Upper lobe of right lung (tissue), 1 donor: ENCODE measurements at regions not wholly inside any gene's neighbourhood (a gene's known extent, or its start where the extent isn't known, plus 50 kb on each side); places are given as distances from the start of the nearest gene placed in this dataset.
"Not testable (repeated sequence)": the region's sequence is repeated elsewhere in the genome, so short reads cannot be mapped to it uniquely, and the experiment has no call there.

Experiments used
- ATAC-seq: fragments of 200-7000 bp; cut with Tn5 transposase; one replicate; pipeline ENCODE4 v1.9.1; 2020; ENCODE audit warnings: mild to moderate bottlenecking, moderate library complexity
- DNase-seq: peaks from one replicate; pipeline ENCODE4 v3.0.0-alpha.2; 2020
- H3K27ac ChIP-seq: fragments of 200-600 bp; one replicate; pipeline ENCODE4 v1.8.0; 2022
- H3K27me3 ChIP-seq: fragments of 200-600 bp; one replicate; pipeline ENCODE4 v1.8.0; 2022; ENCODE audit warnings: mild to moderate bottlenecking
- H3K36me3 ChIP-seq: fragments of 200-600 bp; one replicate; pipeline ENCODE4 v1.8.0; 2022
- H3K4me1 ChIP-seq: fragments of 200-600 bp; one replicate; pipeline ENCODE4 v1.8.0; 2022
- H3K4me3 ChIP-seq: fragments of 200-600 bp; one replicate; pipeline ENCODE4 v1.8.0; 2022; ENCODE audit warnings: mild to moderate bottlenecking
- H3K9me3 ChIP-seq: fragments of 200-600 bp; one replicate; pipeline ENCODE4 v1.8.0; 2022
- CTCF ChIP-seq: fragments of 200-600 bp; IDR thresholded peaks from one replicate; pipeline ENCODE4 v1.8.0; 2022; ENCODE audit warnings: antibody characterized with exemption
- intact Hi-C: fragments of 100-400 bp; cut with DNase I; formaldehyde crosslinking; loops from one replicate; pipeline ENCODE4 v1.11.0; 2022
- donor health status: DM: no; HTN: yes; CAD: no; lungs with severe emphysema.

GRCh38 chr2:105537466-105537865 lies 138.6 kb upstream of the FHL2 start:
- ATAC-seq (no peak), DNase-seq (no peak)
- no peaks in the 10 kb centered on the region for H3K36me3 ChIP-seq
- no peak for TF ChIP-seq CTCF
- intact Hi-C loops, result no loop called here
- H3K27ac ChIP-seq, result no peak overlapping the region
- no peaks in the 10 kb centered on the region for H3K9me3 ChIP-seq
- H3K27me3 ChIP-seq, result no peaks in the 10 kb centered on the region
- no peaks in the 10 kb centered on the region for H3K4me1 ChIP-seq
- no peak overlapping the region for H3K4me3 ChIP-seq

- H3K27me3 ChIP-seq, result no peaks in the 10 kb centered on the region
- intact Hi-C loops, result no loop called here
- H3K36me3 ChIP-seq, result no peaks in the 10 kb centered on the region
- H3K4me1 ChIP-seq, result no peaks in the 10 kb centered on the region
- H3K4me3 ChIP-seq, result no peak overlapping the region
- H3K27ac ChIP-seq, result no peak overlapping the region
- ATAC-seq (no peak), DNase-seq (no peak)
- TF ChIP-seq CTCF, result no peak
- no peaks in the 10 kb centered on the region for H3K9me3 ChIP-seq
Measured at GRCh38 chr2:105536175-105536574, 137.3 kb upstream of the FHL2 start.

GRCh38 chr2:105529258-105529657 lies 130.4 kb upstream of the FHL2 start:
- ATAC-seq, DNase-seq: not testable (repeated sequence)

GRCh38 chr2:105526000-105526925 lies 127.4 kb upstream of the FHL2 start:
- Histone ChIP-seq H3K4me3 (no peak overlapping the region), H3K9me3 (no peaks in the 10 kb centered on the region), H3K27ac (no peak overlapping the region), H3K36me3 (no peaks in the 10 kb centered on the region), H3K4me1 (no peaks in the 10 kb centered on the region), H3K27me3 (no peaks in the 10 kb centered on the region)
- no peak for TF ChIP-seq CTCF
- DNase-seq (no peak), ATAC-seq (peak; percentile 10)
- intact Hi-C loops, result loop anchor here (5.0 kb wide), 1 partner anchor 164 kb away; no protein-coding TSS in a partner anchor

More at GRCh38 chr2:105529258-105529657, 130.4 kb upstream of the FHL2 start:
- H3K4me1 ChIP-seq, H3K4me3 ChIP-seq, H3K36me3 ChIP-seq, H3K27ac ChIP-seq, H3K27me3 ChIP-seq, H3K9me3 ChIP-seq: not testable (repeated sequence)
- intact Hi-C loops, result loop anchor here (5.0 kb wide), 1 partner anchor 167 kb away; no protein-coding TSS in a partner anchor

- no peak for TF ChIP-seq CTCF
- H3K9me3 ChIP-seq, result no peaks in the 10 kb centered on the region
- intact Hi-C loops, result loop anchor here (5.0 kb wide), 1 partner anchor 163 kb away; no protein-coding TSS in a partner anchor
- no peak overlapping the region for H3K27ac ChIP-seq
- no peaks in the 10 kb centered on the region for H3K27me3 ChIP-seq
- DNase-seq (no peak), ATAC-seq (no peak)
- H3K4me1 ChIP-seq, result no peaks in the 10 kb centered on the region
- H3K36me3 ChIP-seq, result no peaks in the 10 kb centered on the region
- no peak overlapping the region for H3K4me3 ChIP-seq
Measured at GRCh38 chr2:105525201-105525600, 126.3 kb upstream of the FHL2 start.

- DNase-seq, result no peak
- H3K9me3 ChIP-seq, result no peaks in the 10 kb centered on the region
- H3K4me1 ChIP-seq, result no peaks in the 10 kb centered on the region
- no peak overlapping the region for H3K4me3 ChIP-seq
- ATAC-seq, result no peak
- intact Hi-C loops, result no loop called here
- TF ChIP-seq CTCF, result no peak
- no peak overlapping the region for H3K27ac ChIP-seq
- no peaks in the 10 kb centered on the region for H3K36me3 ChIP-seq
- H3K27me3 ChIP-seq, result no peaks in the 10 kb centered on the region
Measured at GRCh38 chr2:105522645-105523044, 123.8 kb upstream of the FHL2 start.
